WTC11 (cell line): ENCODE measurements at regions not wholly inside any gene's neighbourhood (a gene's known extent, or its start where the extent isn't known, plus 50 kb on each side); places are given as distances from the start of the nearest gene placed in this dataset.

Experiments
- ATAC-seq: fragments of 200-7000 bp; cut with Tn5 transposase; 2 replicates; pipeline ENCODE4 v1.10.0; 2021; ENCODE audit warnings: mild to moderate bottlenecking, moderate library complexity
- CTCF ChIA-PET: fragments of 300-600 bp; sonication (Branson Sonifier 250); formaldehyde crosslinking; loops from one replicate; lab custom pipeline; 2021; ENCODE audit warnings: antibody characterized with exemption; lab: Charles Lee
- POLR2A ChIA-PET: fragments of 350-600 bp; sonication (Branson Sonifier 250); formaldehyde crosslinking; loops from one replicate; lab custom pipeline; 2021; ENCODE audit warnings: antibody characterized with exemption; lab: Charles Lee
- DNase-seq: peaks from one replicate; pipeline ENCODE4 v3.0.0; 2021; ENCODE audit warnings: low spot score
- H3K27ac Mint-ChIP-seq: 2 replicates; pipeline ENCODE4 v1.8.0; 2021; ENCODE audit warnings: mixed read lengths
- H3K27me3 Mint-ChIP-seq: 2 replicates; pipeline ENCODE4 v1.8.0; 2021; ENCODE audit warnings: low read depth, mild to moderate bottlenecking, moderate library complexity, mixed read lengths
- H3K36me3 Mint-ChIP-seq: 2 replicates; pipeline ENCODE4 v1.8.0; 2021; ENCODE audit warnings: mixed read lengths
- H3K4me1 Mint-ChIP-seq: 2 replicates; pipeline ENCODE4 v1.8.0; 2022; ENCODE audit warnings: mixed read lengths
- H3K4me3 Mint-ChIP-seq: 2 replicates; pipeline ENCODE4 v1.8.0; 2021; ENCODE audit warnings: mild to moderate bottlenecking, moderate library complexity, mixed read lengths
- H3K9me3 Mint-ChIP-seq: 2 replicates; pipeline ENCODE4 v1.8.0; 2021; ENCODE audit warnings: mixed read lengths
- AR ChIP-seq: fragments of 250-450 bp; sonication (Bioruptor Pico); IDR thresholded peaks from 2 replicates; pipeline ENCODE4 v1.9.0; 2021; ENCODE audit warnings: mild to moderate bottlenecking
- ATF2 ChIP-seq: sonication (generic); formaldehyde crosslinking; IDR thresholded peaks from 2 replicates; pipeline ENCODE4 v1.8.1; 2022; ENCODE audit warnings: low read depth, missing genetic modification reagents, borderline replicate concordance
- ATF3 ChIP-seq: sonication (generic); formaldehyde crosslinking; conservative IDR thresholded peaks from 2 replicates; pipeline ENCODE4 v1.8.1; 2022; ENCODE audit warnings: mild to moderate bottlenecking, missing genetic modification reagents
- CREB1 ChIP-seq: sonication (generic); formaldehyde crosslinking; IDR thresholded peaks from 2 replicates; pipeline ENCODE4 v1.8.0; 2023; ENCODE audit warnings: mild to moderate bottlenecking, missing genetic modification reagents
- ELF4 ChIP-seq: sonication (generic); formaldehyde crosslinking; IDR thresholded peaks from 2 replicates; pipeline ENCODE4 v1.8.1; 2022; ENCODE audit warnings: low read depth, mild to moderate bottlenecking, moderate library complexity, missing genetic modification reagents
- ETV6 ChIP-seq: sonication (generic); formaldehyde crosslinking; IDR thresholded peaks from 2 replicates; pipeline ENCODE4 v1.8.1; 2022; ENCODE audit warnings: mild to moderate bottlenecking, missing genetic modification reagents
- NFATC4 ChIP-seq: fragments of 250-450 bp; sonication (Bioruptor Pico); IDR thresholded peaks from 2 replicates; pipeline ENCODE4 v1.9.0; 2021; ENCODE audit warnings: mild to moderate bottlenecking
- NFE2L1 ChIP-seq: sonication (generic); formaldehyde crosslinking; IDR thresholded peaks from 2 replicates; pipeline ENCODE4 v1.8.1; 2023; ENCODE audit warnings: missing genetic modification reagents
- NR2C2 ChIP-seq: sonication (generic); formaldehyde crosslinking; IDR thresholded peaks from 2 replicates; pipeline ENCODE4 v1.8.0; 2022; ENCODE audit warnings: mild to moderate bottlenecking, missing genetic modification reagents
- PRRX2 ChIP-seq: fragments of 250-450 bp; sonication (Bioruptor Pico); IDR thresholded peaks from 2 replicates; pipeline ENCODE4 v1.8.0; 2021; ENCODE audit warnings: mild to moderate bottlenecking
- RORB ChIP-seq: fragments of 250-450 bp; sonication (Bioruptor Pico); IDR thresholded peaks from 2 replicates; pipeline ENCODE4 v1.9.0; 2021; ENCODE audit warnings: mild to moderate bottlenecking
- STAT6 ChIP-seq: sonication (generic); formaldehyde crosslinking; conservative IDR thresholded peaks from 2 replicates; pipeline ENCODE4 v1.8.1; 2023; ENCODE audit warnings: mild to moderate bottlenecking, low read depth, missing genetic modification reagents, moderate library complexity
- TEAD1 ChIP-seq: sonication (generic); formaldehyde crosslinking; IDR thresholded peaks from 2 replicates; pipeline ENCODE4 v1.8.0; 2022; ENCODE audit warnings: mild to moderate bottlenecking, missing genetic modification reagents
- TP53 ChIP-seq: sonication (generic); formaldehyde crosslinking; IDR thresholded peaks from 2 replicates; pipeline ENCODE4 v1.8.1; 2023; ENCODE audit warnings: mild to moderate bottlenecking, missing genetic modification reagents
- ZNF138 ChIP-seq: sonication (generic); formaldehyde crosslinking; conservative IDR thresholded peaks from 2 replicates; pipeline ENCODE4 v1.8.1; 2022; ENCODE audit warnings: mild to moderate bottlenecking, moderate library complexity, missing genetic modification reagents
- ZNF263 ChIP-seq: sonication (generic); formaldehyde crosslinking; IDR thresholded peaks from 2 replicates; pipeline ENCODE4 v1.8.1; 2022; ENCODE audit warnings: low read depth, mild to moderate bottlenecking, moderate library complexity, missing genetic modification reagents
- ZNF396 ChIP-seq: fragments of 250-450 bp; sonication (Bioruptor Pico); IDR thresholded peaks from 2 replicates; pipeline ENCODE4 v1.8.0; 2021; ENCODE audit warnings: mild to moderate bottlenecking, moderate library complexity, borderline replicate concordance
- ZNF416 ChIP-seq: fragments of 250-450 bp; sonication (Bioruptor Pico); IDR thresholded peaks from 2 replicates; pipeline ENCODE4 v1.9.0; 2021; ENCODE audit warnings: mild to moderate bottlenecking, inconsistent platforms
- ZNF423 ChIP-seq: fragments of 250-450 bp; sonication (Bioruptor Pico); IDR thresholded peaks from 2 replicates; pipeline ENCODE4 v2.1.2; 2022; ENCODE audit warnings: mild to moderate bottlenecking, moderate library complexity
- TF ChIP-seq, protein P1 (sequence below): sonication (generic); formaldehyde crosslinking; IDR thresholded peaks from 2 replicates; pipeline ENCODE4 v1.8.0; 2022; ENCODE audit warnings: missing genetic modification reagents
- TF ChIP-seq, protein P2 (sequence below): sonication (generic); formaldehyde crosslinking; IDR thresholded peaks from 2 replicates; pipeline ENCODE4 v1.8.1; 2022; ENCODE audit warnings: mild to moderate bottlenecking, moderate library complexity, missing genetic modification reagents

DNA sequence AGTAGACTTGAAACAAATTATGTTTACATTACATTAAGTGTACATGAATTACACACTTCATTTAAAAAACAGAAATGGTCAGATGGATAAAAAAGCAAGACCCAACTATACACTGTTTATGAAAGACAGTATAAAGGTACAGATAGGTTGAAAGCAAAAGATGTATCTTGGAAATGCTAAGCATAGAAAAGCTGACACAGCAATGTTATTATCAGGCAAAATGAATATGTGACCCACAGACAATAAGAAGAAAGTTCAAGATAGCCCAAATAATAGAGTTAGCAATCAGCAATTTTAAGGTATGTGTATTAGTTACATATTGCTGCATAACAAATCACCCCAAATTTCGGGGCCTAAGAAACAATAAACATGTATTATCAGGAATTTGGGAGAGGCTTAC is 153.5 kb downstream of the DHRS2 start (continued):
- TF ChIP-seq ELF4 (CRISPR knock-in tag) (no peak), AR (CRISPR knock-in tag) (no peak), PRRX2 (no peak)

DNA sequence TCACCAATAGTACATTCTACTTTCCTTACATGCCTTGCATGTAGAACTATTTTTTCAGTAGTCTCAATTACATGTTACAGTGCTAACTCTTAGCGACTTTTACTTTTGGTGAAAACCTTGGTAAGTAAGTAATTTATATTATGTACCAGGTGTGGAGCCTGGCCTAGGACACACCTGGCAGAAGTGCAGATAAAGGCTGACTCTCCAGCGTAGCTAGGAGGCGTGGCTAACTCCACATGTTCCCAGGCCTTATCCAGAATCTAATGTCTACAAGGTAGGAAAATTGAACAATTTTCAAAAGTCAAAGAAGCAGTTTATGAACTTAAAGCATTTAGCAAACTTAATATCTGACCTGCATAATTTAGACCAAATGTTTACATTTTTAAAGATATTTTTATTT is 157.4 kb downstream of the DHRS2 start:
- no peak overlapping the region for H3K27ac Mint-ChIP-seq
- no peaks in the 10 kb centered on the region for H3K4me1 Mint-ChIP-seq
- H3K9me3 Mint-ChIP-seq: peaks cover 45% of the 10 kb centered on the region
- H3K27me3 Mint-ChIP-seq: peaks cover 9% of the 10 kb centered on the region; the same call in 1 of the 2 replicates
- DNase-seq (no peak), ATAC-seq (no peak)
- no peaks in the 10 kb centered on the region for H3K36me3 Mint-ChIP-seq
- TF ChIP-seq ZNF263 (CRISPR knock-in tag): no peak
- TF ChIP-seq RORB (CRISPR knock-in tag): no peak
- TF ChIP-seq TEAD1 (CRISPR knock-in tag): no peak
- ChIA-PET POLR2A (no interaction called here), CTCF (no interaction called here)
- H3K4me3 Mint-ChIP-seq: no peak overlapping the region

- Mint-ChIP-seq H3K36me3 (peaks cover 2% of the 10 kb centered on the region; the same call in 1 of the 2 replicates), H3K27me3 (peaks cover 3% of the 10 kb centered on the region)
- POLR2A ChIA-PET: no interaction called here
- TF ChIP-seq ATF2 (CRISPR knock-in tag): no peak
- no peak for TF ChIP-seq NR2C2 (CRISPR knock-in tag)
- TF ChIP-seq ZNF138 (CRISPR knock-in tag): no peak
- TF ChIP-seq NFATC4: no peak
- no peak for TF ChIP-seq STAT6 (CRISPR knock-in tag)
- TF ChIP-seq, all 79 proteins: peak for 0
- no peaks in the 10 kb centered on the region for H3K4me1 Mint-ChIP-seq
- H3K27ac Mint-ChIP-seq: no peak overlapping the region
- H3K4me3 Mint-ChIP-seq: no peak overlapping the region
- H3K9me3 Mint-ChIP-seq: peaks cover 27% of the 10 kb centered on the region
- no peak for ATAC-seq
- CTCF ChIA-PET: no interaction called here
- no peak for DNase-seq
These were observed 152.8 kb upstream of the DHRS4 start for GRCh38 chr14:23800811-23801210.

DNA sequence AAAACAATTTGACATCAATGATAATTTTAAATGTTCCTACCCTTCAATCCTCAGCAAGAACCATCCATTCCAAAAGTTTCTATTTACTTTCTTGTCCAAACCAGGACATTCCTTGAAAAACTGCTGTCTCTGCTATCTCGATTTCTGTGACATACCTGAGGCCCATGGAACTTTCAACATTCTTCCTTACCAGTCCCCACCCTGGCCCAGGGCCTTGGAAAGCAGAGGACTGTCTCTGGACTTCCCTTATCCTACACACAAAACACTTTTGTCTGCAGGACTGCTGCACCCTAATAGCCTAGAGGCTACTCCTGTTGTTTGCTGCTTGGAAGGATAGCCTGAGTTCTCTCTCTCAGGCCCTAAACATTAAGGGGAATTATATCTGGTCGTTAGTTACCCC is 151.8 kb upstream of the DHRS4 start:
- no peak for DNase-seq
- POLR2A ChIA-PET: no interaction called here

More for the DNA sequence above, 151.8 kb upstream of the DHRS4 start:
- Mint-ChIP-seq H3K4me3 (no peak overlapping the region), H3K9me3 (peaks cover 28% of the 10 kb centered on the region), H3K36me3 (peaks cover 2% of the 10 kb centered on the region; the same call in 1 of the 2 replicates), H3K4me1 (no peaks in the 10 kb centered on the region), H3K27ac (no peak overlapping the region), H3K27me3 (peaks cover 3% of the 10 kb centered on the region)
- CTCF ChIA-PET: no interaction called here
- TF ChIP-seq ZNF423 (no peak), ATF3 (CRISPR knock-in tag) (no peak), ETV6 (CRISPR knock-in tag) (no peak), ZNF416 (CRISPR knock-in tag) (no peak), TEAD1 (CRISPR knock-in tag) (no peak), ZNF396 (CRISPR knock-in tag) (no peak), TP53 (no peak), NFE2L1 (CRISPR knock-in tag) (no peak), ZNF263 (CRISPR knock-in tag) (no peak), CREB1 (CRISPR knock-in tag) (no peak)
- TF ChIP-seq, protein P1, sequence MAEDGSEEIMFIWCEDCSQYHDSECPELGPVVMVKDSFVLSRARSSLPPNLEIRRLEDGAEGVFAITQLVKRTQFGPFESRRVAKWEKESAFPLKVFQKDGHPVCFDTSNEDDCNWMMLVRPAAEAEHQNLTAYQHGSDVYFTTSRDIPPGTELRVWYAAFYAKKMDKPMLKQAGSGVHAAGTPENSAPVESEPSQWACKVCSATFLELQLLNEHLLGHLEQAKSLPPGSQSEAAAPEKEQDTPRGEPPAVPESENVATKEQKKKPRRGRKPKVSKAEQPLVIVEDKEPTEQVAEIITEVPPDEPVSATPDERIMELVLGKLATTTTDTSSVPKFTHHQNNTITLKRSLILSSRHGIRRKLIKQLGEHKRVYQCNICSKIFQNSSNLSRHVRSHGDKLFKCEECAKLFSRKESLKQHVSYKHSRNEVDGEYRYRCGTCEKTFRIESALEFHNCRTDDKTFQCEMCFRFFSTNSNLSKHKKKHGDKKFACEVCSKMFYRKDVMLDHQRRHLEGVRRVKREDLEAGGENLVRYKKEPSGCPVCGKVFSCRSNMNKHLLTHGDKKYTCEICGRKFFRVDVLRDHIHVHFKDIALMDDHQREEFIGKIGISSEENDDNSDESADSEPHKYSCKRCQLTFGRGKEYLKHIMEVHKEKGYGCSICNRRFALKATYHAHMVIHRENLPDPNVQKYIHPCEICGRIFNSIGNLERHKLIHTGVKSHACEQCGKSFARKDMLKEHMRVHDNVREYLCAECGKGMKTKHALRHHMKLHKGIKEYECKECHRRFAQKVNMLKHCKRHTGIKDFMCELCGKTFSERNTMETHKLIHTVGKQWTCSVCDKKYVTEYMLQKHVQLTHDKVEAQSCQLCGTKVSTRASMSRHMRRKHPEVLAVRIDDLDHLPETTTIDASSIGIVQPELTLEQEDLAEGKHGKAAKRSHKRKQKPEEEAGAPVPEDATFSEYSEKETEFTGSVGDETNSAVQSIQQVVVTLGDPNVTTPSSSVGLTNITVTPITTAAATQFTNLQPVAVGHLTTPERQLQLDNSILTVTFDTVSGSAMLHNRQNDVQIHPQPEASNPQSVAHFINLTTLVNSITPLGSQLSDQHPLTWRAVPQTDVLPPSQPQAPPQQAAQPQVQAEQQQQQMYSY (CRISPR knock-in tag): no peak
- TF ChIP-seq, protein P2, sequence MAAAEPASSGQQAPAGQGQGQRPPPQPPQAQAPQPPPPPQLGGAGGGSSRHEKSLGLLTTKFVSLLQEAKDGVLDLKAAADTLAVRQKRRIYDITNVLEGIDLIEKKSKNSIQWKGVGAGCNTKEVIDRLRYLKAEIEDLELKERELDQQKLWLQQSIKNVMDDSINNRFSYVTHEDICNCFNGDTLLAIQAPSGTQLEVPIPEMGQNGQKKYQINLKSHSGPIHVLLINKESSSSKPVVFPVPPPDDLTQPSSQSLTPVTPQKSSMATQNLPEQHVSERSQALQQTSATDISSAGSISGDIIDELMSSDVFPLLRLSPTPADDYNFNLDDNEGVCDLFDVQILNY (CRISPR knock-in tag): no peak
- no peak for ATAC-seq
